SK-N-SH treated with all-trans-retinoic acid at 6 μM for 48 hours (cell line): ENCODE measurements at regions not wholly inside any gene's neighbourhood (a gene's known extent, or its start where the extent isn't known, plus 50 kb on each side); places are given as distances from the start of the nearest gene placed in this dataset.

Experiments used
- ATAC-seq: fragments of 200-7000 bp; cut with Tn5 transposase; 3 replicates; pipeline ENCODE4 v1.9.1; 2020; ENCODE audit warnings: mild to moderate bottlenecking, moderate library complexity
- ARNTL ChIP-seq: fragments of 450-650 bp; formaldehyde crosslinking; IDR thresholded peaks from 2 replicates; pipeline ENCODE4 v1.5.0; 2020; ENCODE audit warnings: low read depth, mild to moderate bottlenecking, moderate library complexity, borderline replicate concordance
- BACH2 ChIP-seq: fragments of 250-450 bp; sonication (Bioruptor Pico); IDR thresholded peaks from 2 replicates; pipeline ENCODE4 v1.9.0; 2021; ENCODE audit warnings: mild to moderate bottlenecking, borderline replicate concordance
- CSDC2 ChIP-seq: fragments of 250-450 bp; sonication (Bioruptor Pico); IDR thresholded peaks from 2 replicates; pipeline ENCODE4 v1.5.0; 2020; ENCODE audit warnings: mild to moderate bottlenecking, moderate library complexity
- ESRRG ChIP-seq: fragments of 250-450 bp; sonication (Bioruptor Pico); IDR thresholded peaks from 2 replicates; pipeline ENCODE4 v1.6.1; 2021; ENCODE audit warnings: mild to moderate bottlenecking
- GLIS3 ChIP-seq: fragments of 250-450 bp; sonication (Bioruptor Pico); IDR thresholded peaks from 2 replicates; pipeline ENCODE4 v1.5.0; 2020; ENCODE audit warnings: mild to moderate bottlenecking, moderate library complexity
- ISL1 ChIP-seq: fragments of 250-450 bp; sonication (Bioruptor Pico); IDR thresholded peaks from 2 replicates; pipeline ENCODE4 v2.1.2; 2022; ENCODE audit warnings: mild to moderate bottlenecking, moderate library complexity
- OSR1 ChIP-seq: fragments of 250-450 bp; sonication (Bioruptor Pico); IDR thresholded peaks from 2 replicates; pipeline ENCODE4 v1.8.0; 2022; ENCODE audit warnings: moderate library complexity, mild to moderate bottlenecking, inconsistent platforms
- PATZ1 ChIP-seq: fragments of 250-450 bp; sonication (Bioruptor Pico); IDR thresholded peaks from 2 replicates; pipeline ENCODE4 v1.8.0; 2020; ENCODE audit warnings: mild to moderate bottlenecking, moderate library complexity, borderline replicate concordance
- POU6F1 ChIP-seq: fragments of 250-450 bp; sonication (Bioruptor Pico); IDR thresholded peaks from 2 replicates; pipeline ENCODE4 v1.8.0; 2021; ENCODE audit warnings: low read depth, mild to moderate bottlenecking, moderate library complexity, borderline replicate concordance
- PPARA ChIP-seq: fragments of 250-450 bp; sonication (Bioruptor Pico); IDR thresholded peaks from 2 replicates; pipeline ENCODE4 v1.5.0; 2020; ENCODE audit warnings: mild to moderate bottlenecking, borderline replicate concordance
- RARB ChIP-seq: fragments of 250-450 bp; sonication (Bioruptor Pico); IDR thresholded peaks from 2 replicates; pipeline ENCODE4 v1.8.0; 2021; ENCODE audit warnings: mild to moderate bottlenecking, moderate library complexity
- SNAI2 ChIP-seq: fragments of 250-450 bp; sonication (Bioruptor Pico); IDR thresholded peaks from 2 replicates; pipeline ENCODE4 v1.5.0; 2020; ENCODE audit warnings: mild to moderate bottlenecking, moderate library complexity
- TCF4 ChIP-seq: fragments of 250-450 bp; sonication (Bioruptor Pico); IDR thresholded peaks from 2 replicates; pipeline ENCODE4 v1.8.0; 2021; ENCODE audit warnings: mild to moderate bottlenecking, moderate library complexity, borderline replicate concordance
- ZC3H10 ChIP-seq: fragments of 250-450 bp; sonication (Bioruptor Pico); IDR thresholded peaks from 2 replicates; pipeline ENCODE4 v1.5.1; 2021; ENCODE audit warnings: mild to moderate bottlenecking, moderate library complexity
- ZFP3 ChIP-seq: fragments of 250-450 bp; sonication (Bioruptor Pico); IDR thresholded peaks from 2 replicates; pipeline ENCODE4 v1.5.0; 2020; ENCODE audit warnings: mild to moderate bottlenecking, moderate library complexity
- ZFP30 ChIP-seq: fragments of 450-650 bp; formaldehyde crosslinking; IDR thresholded peaks from 2 replicates; pipeline ENCODE4 v1.5.0; 2022; ENCODE audit warnings: mild to moderate bottlenecking, moderate library complexity
- ZNF565 ChIP-seq: fragments of 450-650 bp; formaldehyde crosslinking; conservative IDR thresholded peaks from 2 replicates; pipeline ENCODE4 v1.5.0; 2020; ENCODE audit warnings: low read depth, mild to moderate bottlenecking, moderate library complexity
- ZNF70 ChIP-seq: fragments of 450-650 bp; formaldehyde crosslinking; IDR thresholded peaks from 2 replicates; pipeline ENCODE4 v1.5.0; 2020; ENCODE audit warnings: mild to moderate bottlenecking, moderate library complexity
- ZNF8 ChIP-seq: fragments of 450-650 bp; formaldehyde crosslinking; IDR thresholded peaks from 2 replicates; pipeline ENCODE4 v1.5.0; 2020; ENCODE audit warnings: mild to moderate bottlenecking, moderate library complexity
- TF ChIP-seq, protein P1 (sequence below): fragments of 250-450 bp; sonication (Bioruptor Pico); IDR thresholded peaks from 2 replicates; pipeline ENCODE4 v1.5.0; 2020; ENCODE audit warnings: mild to moderate bottlenecking, moderate library complexity
- TF ChIP-seq, protein P2 (sequence below): fragments of 250-450 bp; sonication (Bioruptor Pico); IDR thresholded peaks from 2 replicates; pipeline ENCODE4 v1.5.1; 2021; ENCODE audit warnings: mild to moderate bottlenecking, moderate library complexity
- TF ChIP-seq, protein P3 (sequence below): fragments of 250-450 bp; sonication (Bioruptor Pico); IDR thresholded peaks from 2 replicates; pipeline ENCODE4 v1.5.1; 2020; ENCODE audit warnings: low read depth, mild to moderate bottlenecking, moderate library complexity

GRCh38 chr9:20009606-20010005, 220.8 kb upstream of the SLC24A2 start:
- no peak for TF ChIP-seq RARB
- no peak for TF ChIP-seq ZFP30 (CRISPR knock-in tag)
- TF ChIP-seq BACH2 (CRISPR knock-in tag) = no peak
- ATAC-seq = no peak

- TF ChIP-seq RARB (no peak), ARNTL (CRISPR knock-in tag) (no peak), ZFP30 (CRISPR knock-in tag) (no peak), TCF4 (no peak), POU6F1 (CRISPR knock-in tag) (no peak), ZNF8 (no peak), ZFP3 (CRISPR knock-in tag) (no peak), ISL1 (CRISPR knock-in tag) (no peak), GLIS3 (CRISPR knock-in tag) (no peak), ZC3H10 (CRISPR knock-in tag) (no peak), ZNF70 (no peak), CSDC2 (CRISPR knock-in tag) (no peak), ESRRG (no peak), PPARA (no peak), PATZ1 (CRISPR knock-in tag) (no peak), SNAI2 (CRISPR knock-in tag) (no peak), ZNF565 (CRISPR knock-in tag) (no peak), BACH2 (CRISPR knock-in tag) (no peak)
- TF ChIP-seq, protein P1, sequence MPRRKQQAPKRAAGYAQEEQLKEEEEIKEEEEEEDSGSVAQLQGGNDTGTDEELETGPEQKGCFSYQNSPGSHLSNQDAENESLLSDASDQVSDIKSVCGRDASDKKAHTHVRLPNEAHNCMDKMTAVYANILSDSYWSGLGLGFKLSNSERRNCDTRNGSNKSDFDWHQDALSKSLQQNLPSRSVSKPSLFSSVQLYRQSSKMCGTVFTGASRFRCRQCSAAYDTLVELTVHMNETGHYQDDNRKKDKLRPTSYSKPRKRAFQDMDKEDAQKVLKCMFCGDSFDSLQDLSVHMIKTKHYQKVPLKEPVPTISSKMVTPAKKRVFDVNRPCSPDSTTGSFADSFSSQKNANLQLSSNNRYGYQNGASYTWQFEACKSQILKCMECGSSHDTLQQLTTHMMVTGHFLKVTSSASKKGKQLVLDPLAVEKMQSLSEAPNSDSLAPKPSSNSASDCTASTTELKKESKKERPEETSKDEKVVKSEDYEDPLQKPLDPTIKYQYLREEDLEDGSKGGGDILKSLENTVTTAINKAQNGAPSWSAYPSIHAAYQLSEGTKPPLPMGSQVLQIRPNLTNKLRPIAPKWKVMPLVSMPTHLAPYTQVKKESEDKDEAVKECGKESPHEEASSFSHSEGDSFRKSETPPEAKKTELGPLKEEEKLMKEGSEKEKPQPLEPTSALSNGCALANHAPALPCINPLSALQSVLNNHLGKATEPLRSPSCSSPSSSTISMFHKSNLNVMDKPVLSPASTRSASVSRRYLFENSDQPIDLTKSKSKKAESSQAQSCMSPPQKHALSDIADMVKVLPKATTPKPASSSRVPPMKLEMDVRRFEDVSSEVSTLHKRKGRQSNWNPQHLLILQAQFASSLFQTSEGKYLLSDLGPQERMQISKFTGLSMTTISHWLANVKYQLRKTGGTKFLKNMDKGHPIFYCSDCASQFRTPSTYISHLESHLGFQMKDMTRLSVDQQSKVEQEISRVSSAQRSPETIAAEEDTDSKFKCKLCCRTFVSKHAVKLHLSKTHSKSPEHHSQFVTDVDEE (CRISPR knock-in tag) = no peak
- TF ChIP-seq, protein P2, sequence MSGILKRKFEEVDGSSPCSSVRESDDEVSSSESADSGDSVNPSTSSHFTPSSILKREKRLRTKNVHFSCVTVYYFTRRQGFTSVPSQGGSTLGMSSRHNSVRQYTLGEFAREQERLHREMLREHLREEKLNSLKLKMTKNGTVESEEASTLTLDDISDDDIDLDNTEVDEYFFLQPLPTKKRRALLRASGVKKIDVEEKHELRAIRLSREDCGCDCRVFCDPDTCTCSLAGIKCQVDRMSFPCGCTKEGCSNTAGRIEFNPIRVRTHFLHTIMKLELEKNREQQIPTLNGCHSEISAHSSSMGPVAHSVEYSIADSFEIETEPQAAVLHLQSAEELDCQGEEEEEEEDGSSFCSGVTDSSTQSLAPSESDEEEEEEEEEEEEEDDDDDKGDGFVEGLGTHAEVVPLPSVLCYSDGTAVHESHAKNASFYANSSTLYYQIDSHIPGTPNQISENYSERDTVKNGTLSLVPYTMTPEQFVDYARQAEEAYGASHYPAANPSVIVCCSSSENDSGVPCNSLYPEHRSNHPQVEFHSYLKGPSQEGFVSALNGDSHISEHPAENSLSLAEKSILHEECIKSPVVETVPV = no peak
These were observed 213.2 kb upstream of the SLC24A2 start for GRCh38 chr9:20002011-20002410.

GRCh38 chr9:20001058-20001457, 212.2 kb upstream of the SLC24A2 start:
- ATAC-seq = no peak
- no peak for TF ChIP-seq TCF4
- no peak for TF ChIP-seq ZFP3 (CRISPR knock-in tag)
- TF ChIP-seq, protein P3, sequence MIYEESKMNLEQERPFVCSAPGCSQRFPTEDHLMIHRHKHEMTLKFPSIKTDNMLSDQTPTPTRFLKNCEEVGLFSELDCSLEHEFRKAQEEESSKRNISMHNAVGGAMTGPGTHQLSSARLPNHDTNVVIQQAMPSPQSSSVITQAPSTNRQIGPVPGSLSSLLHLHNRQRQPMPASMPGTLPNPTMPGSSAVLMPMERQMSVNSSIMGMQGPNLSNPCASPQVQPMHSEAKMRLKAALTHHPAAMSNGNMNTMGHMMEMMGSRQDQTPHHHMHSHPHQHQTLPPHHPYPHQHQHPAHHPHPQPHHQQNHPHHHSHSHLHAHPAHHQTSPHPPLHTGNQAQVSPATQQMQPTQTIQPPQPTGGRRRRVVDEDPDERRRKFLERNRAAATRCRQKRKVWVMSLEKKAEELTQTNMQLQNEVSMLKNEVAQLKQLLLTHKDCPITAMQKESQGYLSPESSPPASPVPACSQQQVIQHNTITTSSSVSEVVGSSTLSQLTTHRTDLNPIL (CRISPR knock-in tag) = no peak
- TF ChIP-seq, protein P1 (CRISPR knock-in tag) = no peak
- TF ChIP-seq PATZ1 (CRISPR knock-in tag) = no peak
- TF ChIP-seq RARB = no peak
- no peak for TF ChIP-seq BACH2 (CRISPR knock-in tag)
- TF ChIP-seq GLIS3 (CRISPR knock-in tag) = no peak
- TF ChIP-seq, protein P2 = no peak
- no peak for TF ChIP-seq ZNF565 (CRISPR knock-in tag)
- no peak for TF ChIP-seq SNAI2 (CRISPR knock-in tag)
- TF ChIP-seq ZFP30 (CRISPR knock-in tag) = no peak
- no peak for TF ChIP-seq OSR1 (CRISPR knock-in tag)
- no peak for TF ChIP-seq ISL1 (CRISPR knock-in tag)

More at GRCh38 chr9:20002011-20002410, 213.2 kb upstream of the SLC24A2 start:
- ATAC-seq = no peak
